GM21390 (cell line): ENCODE measurements at regions not wholly inside any gene's neighbourhood (a gene's known extent, or its start where the extent isn't known, plus 50 kb on each side); places are given as distances from the start of the nearest gene placed in this dataset.
"Not testable (repeated sequence)": the region's sequence is repeated elsewhere in the genome, so short reads cannot be mapped to it uniquely, and the experiment has no call there.

Experiments
- ATAC-seq: cut with Tn5 transposase; IDR thresholded peaks from one replicate; pipeline ENCODE4 v1.9.1; 2021; ENCODE audit not compliant: unreplicated experiment

- ATAC-seq = not testable (repeated sequence)
Observed at GRCh38 chr1:82136351-82136750, 335.6 kb downstream of the ADGRL2 start.

DNA sequence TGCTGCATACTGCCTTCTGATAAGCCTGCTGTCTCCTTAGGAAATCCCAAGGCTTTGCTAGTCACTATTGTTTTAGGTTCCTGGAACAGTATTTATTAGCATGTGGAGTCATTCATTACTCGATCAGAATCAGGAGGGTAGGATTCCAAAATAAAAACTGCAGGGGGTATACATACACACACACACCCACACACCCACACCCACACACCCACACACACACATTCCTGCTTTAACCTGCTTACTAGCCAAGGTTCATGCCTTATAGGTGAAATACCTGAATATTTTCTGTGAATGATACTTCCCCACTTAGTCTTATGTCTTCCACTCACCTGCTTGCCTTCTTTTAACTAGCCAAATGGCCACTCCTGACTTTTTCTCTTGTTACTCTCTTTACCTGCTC is 325.1 kb downstream of the ADGRL2 start:
- ATAC-seq = no peak

- ATAC-seq = no peak
Observed at GRCh38 chr1:82125119-82125518, 324.4 kb downstream of the ADGRL2 start.

DNA sequence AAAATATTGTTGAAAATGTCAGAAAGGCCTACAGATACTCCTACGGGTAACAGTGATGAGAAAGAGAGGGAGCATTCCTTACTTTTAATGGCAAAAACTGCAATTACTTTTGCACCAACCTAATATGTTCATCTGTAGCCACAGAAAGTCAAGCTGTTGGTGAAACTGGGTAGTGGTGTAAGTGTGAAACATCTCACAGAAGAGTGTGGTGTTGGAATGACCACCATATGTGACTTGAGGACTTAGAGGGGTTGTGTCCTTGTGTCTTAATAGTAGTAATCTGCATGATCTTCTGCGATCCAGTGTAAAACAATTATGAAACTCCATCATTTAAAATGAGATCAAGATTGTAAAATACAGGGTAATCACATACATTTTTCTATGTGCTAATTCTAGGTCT is 320.7 kb downstream of the ADGRL2 start:
- no peak for ATAC-seq

DNA sequence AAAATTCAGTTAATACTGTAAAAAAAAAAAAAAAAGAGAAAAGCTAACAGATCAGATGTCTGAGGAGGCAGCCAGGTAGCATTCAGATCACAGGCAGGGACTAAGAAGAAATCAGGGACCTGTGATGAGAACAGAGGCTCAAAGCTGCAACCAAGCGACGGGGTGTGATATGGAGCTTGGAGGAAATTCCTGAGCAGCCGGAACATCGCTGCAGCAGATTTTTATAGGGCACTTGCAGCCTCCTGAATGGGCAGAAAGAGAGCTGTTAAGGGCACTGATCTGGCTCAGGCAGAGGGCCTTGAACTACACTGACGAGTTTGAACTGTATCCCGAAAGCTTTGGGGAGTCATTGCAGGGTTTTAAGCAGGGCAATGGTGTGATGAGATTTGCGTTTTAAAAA is 315.4 kb downstream of the ADGRL2 start:
- ATAC-seq = no peak

- no peak for ATAC-seq
Observed at GRCh38 chr1:82114887-82115286, 314.2 kb downstream of the ADGRL2 start.

DNA sequence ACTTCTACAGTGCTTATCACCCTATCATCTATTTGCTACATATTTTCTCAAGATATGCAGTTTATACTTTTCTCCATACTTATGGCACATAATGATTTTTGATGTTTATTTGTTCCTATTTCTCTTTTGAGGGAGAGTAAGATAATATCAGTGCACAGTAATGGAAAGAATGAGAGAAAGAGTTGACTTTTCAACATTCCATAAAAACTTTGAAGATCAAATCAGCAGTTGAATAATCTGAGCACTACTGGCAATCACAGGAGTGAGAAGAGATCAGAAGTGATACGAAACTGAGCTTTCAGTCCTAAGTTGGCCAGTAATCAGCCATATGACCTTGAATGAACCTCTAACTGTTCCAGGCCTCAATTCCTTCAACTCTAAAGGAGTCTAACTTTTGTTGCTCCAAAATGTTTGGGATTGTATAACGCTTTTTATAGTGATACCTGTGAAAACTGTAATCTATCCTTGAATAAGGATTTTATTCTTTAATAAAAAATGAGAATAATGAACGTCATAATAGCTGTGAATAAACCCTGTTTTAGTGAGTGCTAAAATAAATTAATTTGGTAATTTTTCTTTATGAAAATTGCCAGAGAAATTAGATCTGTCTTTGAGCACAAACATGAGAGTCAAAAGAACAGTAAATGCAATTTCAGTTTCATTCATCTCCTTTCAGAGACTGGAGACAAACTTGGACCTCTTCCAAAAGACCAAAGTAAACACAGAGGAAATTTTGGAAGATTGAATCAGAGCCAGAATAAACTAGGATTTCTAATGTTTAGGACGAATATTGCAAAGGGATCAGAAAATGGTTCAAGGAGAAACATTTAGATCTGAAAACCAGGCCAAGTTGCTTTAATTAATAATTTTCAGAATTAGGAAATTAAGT is 309.9 kb downstream of the ADGRL2 start:
- ATAC-seq = no peak

GRCh38 chr1:82108843-82109242 is 308.1 kb downstream of the ADGRL2 start:
- no peak for ATAC-seq

DNA sequence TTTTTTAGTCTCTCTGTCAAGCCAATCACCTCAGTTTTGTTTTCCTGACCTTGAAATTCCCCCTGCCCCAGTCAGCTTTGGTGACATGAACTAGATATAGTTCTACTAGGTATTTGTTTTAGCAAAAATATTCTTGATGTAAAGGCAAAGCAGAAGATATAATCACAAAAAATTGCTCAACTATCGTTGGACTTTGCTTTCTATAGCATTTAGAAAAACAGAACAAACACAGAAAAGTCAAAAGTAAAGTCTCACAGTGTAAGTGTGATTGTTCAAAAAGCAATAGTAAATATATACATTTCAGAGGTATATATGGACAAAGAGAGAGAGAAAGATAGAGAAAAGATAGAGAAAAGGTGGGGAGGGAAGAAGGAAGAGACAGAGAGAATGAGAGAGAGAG is 305.9 kb downstream of the ADGRL2 start:
- ATAC-seq = no peak

- ATAC-seq = no peak
Observed at GRCh38 chr1:82099170-82099569, 298.4 kb downstream of the ADGRL2 start.

- ATAC-seq = no peak
Observed at GRCh38 chr1:82094136-82094535, 293.4 kb downstream of the ADGRL2 start.

- no peak for ATAC-seq
Observed at GRCh38 chr1:82091729-82092128, 291.0 kb downstream of the ADGRL2 start.

GRCh38 chr1:82091265-82091664 is 290.5 kb downstream of the ADGRL2 start:
- ATAC-seq = no peak

DNA sequence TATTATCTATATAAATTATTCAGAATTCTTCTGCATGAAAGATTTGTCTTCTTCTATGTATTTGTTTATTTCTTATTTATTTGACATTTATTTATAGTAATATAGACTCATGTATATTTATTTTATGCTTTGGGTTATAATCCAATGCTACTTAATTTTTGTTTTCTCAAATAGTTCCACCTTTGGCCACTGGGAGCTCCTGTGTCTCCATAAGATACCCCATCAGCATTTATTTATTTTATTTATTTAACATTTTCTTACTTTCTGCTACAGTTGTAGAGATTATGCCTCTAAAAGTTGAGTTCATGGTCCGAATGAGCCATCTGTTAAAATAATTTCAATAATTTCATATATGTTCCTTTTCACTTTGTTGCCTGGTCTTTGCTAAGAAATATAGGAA is 289.4 kb downstream of the ADGRL2 start:
- no peak for ATAC-seq

GRCh38 chr1:82086739-82087138 is 286.0 kb downstream of the ADGRL2 start:
- no peak for ATAC-seq

- ATAC-seq = no peak
Observed at GRCh38 chr1:82079607-82080006, 278.9 kb downstream of the ADGRL2 start.

GRCh38 chr1:82073659-82074058 is 272.9 kb downstream of the ADGRL2 start:
- ATAC-seq = no peak

DNA sequence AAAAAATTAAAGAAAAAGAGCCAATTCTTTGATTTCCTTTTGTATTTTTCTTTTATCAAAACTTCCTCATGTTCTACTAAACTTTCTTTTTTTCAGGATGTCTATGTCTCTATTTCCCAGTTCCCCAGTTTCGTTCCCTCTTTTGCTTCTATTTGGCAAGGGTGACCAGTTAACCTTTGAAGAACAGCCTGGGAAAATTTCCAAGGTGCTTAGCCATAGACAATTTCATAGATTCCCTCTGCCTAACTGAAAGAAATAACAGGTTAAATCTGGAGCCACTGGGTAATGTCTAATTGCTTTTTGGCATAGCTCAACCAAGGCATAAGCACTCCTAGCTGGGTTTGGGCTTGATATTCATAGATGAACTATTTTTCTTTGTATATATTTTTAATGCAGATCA is 272.3 kb downstream of the ADGRL2 start:
- ATAC-seq = no peak

GRCh38 chr1:82065916-82066315 is 265.2 kb downstream of the ADGRL2 start:
- no peak for ATAC-seq

DNA sequence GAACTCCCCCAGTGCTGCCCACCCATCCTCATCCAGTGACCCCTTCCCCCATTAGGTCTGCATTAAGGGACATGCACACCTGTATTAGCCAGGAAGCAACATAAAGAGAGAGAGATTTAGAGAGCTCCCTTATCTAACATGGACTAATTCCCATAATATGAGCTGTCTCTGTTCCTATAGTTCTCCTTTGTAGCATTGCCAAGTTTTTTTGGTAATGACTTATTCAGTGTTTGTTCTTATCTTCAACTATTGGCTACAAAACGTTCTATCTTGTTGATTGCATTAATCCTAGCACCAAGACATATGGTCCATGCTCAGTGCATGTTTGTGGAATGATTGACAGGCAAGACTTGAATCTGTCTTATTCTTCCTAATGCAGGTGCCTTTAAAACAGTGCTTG is 264.0 kb downstream of the ADGRL2 start:
- ATAC-seq = no peak

- no peak for ATAC-seq
Observed at GRCh38 chr1:82062206-82062605, 261.5 kb downstream of the ADGRL2 start.

DNA sequence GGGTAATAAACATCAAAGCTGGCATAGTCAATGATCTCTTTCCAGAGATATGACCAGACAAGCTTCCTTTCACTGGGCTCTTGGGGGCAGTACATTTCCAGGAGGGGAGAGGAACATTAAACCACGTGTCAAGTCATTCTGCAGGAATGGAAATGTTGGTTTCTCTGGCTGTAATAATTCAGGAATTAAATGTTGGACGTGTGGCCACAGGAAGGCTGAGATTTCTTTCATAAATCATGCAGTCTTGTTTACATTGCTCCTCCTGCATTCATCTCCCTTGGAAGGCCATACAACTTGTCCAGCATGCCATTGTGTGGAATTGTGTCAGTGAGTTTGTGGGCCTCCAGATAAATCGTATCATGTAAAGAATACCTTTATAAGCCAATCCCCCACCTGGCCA is 259.2 kb downstream of the ADGRL2 start:
- no peak for ATAC-seq

GRCh38 chr1:82057011-82057410 is 256.3 kb downstream of the ADGRL2 start:
- ATAC-seq = no peak
